HCT116 (cell line): ENCODE measurements at regions not wholly inside any gene's neighbourhood (a gene's known extent, or its start where the extent isn't known, plus 50 kb on each side); places are given as distances from the start of the nearest gene placed in this dataset.

ENCODE experiments used
- ATAC-seq: fragments of 200-7000 bp; cut with Tn5 transposase; 2 replicates; pipeline ENCODE4 v1.9.1; 2020; ENCODE audit warnings: mild to moderate bottlenecking, moderate library complexity
- BruUV-seq: library from RNA; stranded (reverse); fragments of 400-500 nt; replicated peaks from 2 replicates; lab custom pipeline; 2021; lab: Mats Ljungman, UMichigan
- CTCF ChIA-PET: fragments of 300-600 bp; sonication (Branson Sonifier 250); formaldehyde crosslinking; loops from one replicate; lab custom pipeline; 2021; ENCODE audit warnings: antibody characterized with exemption; lab: Charles Lee
- POLR2A ChIA-PET: fragments of 300-600, 350-600 bp; sonication (Branson Sonifier 250); formaldehyde crosslinking; loops from one replicate; lab custom pipeline; 2021; ENCODE audit warnings: antibody characterized with exemption; lab: Charles Lee
- RAD21 ChIA-PET, 2 experiments: fragments of 300-600 bp; sonication (Branson Sonifier 250); formaldehyde crosslinking; loops; one replicate each; lab custom pipeline; 2023; ENCODE audit warnings: low total read pairs in 2 of 2; ENCODE audit not compliant: uncharacterized antibody in 2 of 2, unreplicated experiment in 2 of 2, low non-redundant PET in 1 of 2; lab: Charles Lee
- DNase-seq: peaks from one replicate; pipeline ENCODE4 v3.0.0-alpha.2; 2010; ENCODE audit warnings: low read depth, low spot score
- H2AFZ ChIP-seq: fragments of 200-600 bp; shearing (Covaris generic), sonication (generic); 2 replicates; pipeline ENCODE4 v1.6.1; 2017; ENCODE audit warnings: low read depth, mixed run types, mixed read lengths, antibody characterized with exemption, low read length; ENCODE audit not compliant: poor library complexity, severe bottlenecking
- H3K27ac ChIP-seq: 2 replicates; pipeline ENCODE4 v1.5.1; 2012; ENCODE audit warnings: low read depth, low read length
- H3K27me3 ChIP-seq: fragments of 200-600 bp; sonication (generic); 2 replicates; pipeline ENCODE4 v1.6.1; 2016; ENCODE audit warnings: mixed run types, low read length, mixed read lengths; ENCODE audit not compliant: insufficient read depth
- H3K36me3 ChIP-seq, 2 experiments: fragments of 200-500 bp in 1 of 2; fragments of 200-600 bp in 1 of 2; sonication (Bioruptor generic) in 1 of 2; sonication (generic) in 1 of 2; 2 replicates each; pipeline versions ENCODE4 v1.5.1 to v1.6.1; 2014 to 2016; ENCODE audit warnings: low read length in 2 of 2, inconsistent platforms in 1 of 2, mixed read lengths in 1 of 2, mixed run types in 1 of 2; ENCODE audit not compliant: insufficient read depth in 2 of 2, control insufficient read depth in 1 of 2
- H3K4me1 ChIP-seq, 2 experiments: fragments of 200-600 bp in 1 of 2; sonication (generic) in 1 of 2; 2 replicates each; pipeline versions ENCODE4 v1.5.1 to v1.6.1; 2012 to 2017; ENCODE audit warnings: low read length in 2 of 2, inconsistent platforms in 1 of 2, mild to moderate bottlenecking in 1 of 2, mixed read lengths in 1 of 2, mixed run types in 1 of 2, moderate library complexity in 1 of 2; ENCODE audit not compliant: insufficient read depth in 2 of 2, control insufficient read depth in 1 of 2
- H3K4me2 ChIP-seq: fragments of 200-600 bp; sonication (generic); 2 replicates; pipeline ENCODE4 v1.6.1; 2017; ENCODE audit warnings: mixed run types, low read length, mixed read lengths
- H3K4me3 ChIP-seq, 2 experiments: fragments of 200-600 bp in 1 of 2; sonication (generic) in 1 of 2; replicated peaks in 1 of 2; 2 replicates each; pipeline ENCODE4 v1.5.1; 2011 to 2016; ENCODE audit warnings: low read length in 2 of 2, control low read depth in 1 of 2, low read depth in 1 of 2, mild to moderate bottlenecking in 1 of 2, mixed read lengths in 1 of 2, mixed run types in 1 of 2
- H3K79me2 ChIP-seq: fragments of 200-600 bp; sonication (generic); 2 replicates; pipeline ENCODE4 v1.6.1; 2017; ENCODE audit warnings: mild to moderate bottlenecking, mixed run types, low read length, moderate library complexity, mixed read lengths; ENCODE audit not compliant: insufficient read depth
- H3K9ac ChIP-seq: fragments of 200-600 bp; sonication (generic); 2 replicates; pipeline ENCODE4 v1.6.1; 2016; ENCODE audit warnings: low read length, mixed read lengths
- H3K9me2 ChIP-seq: fragments of 200-600 bp; sonication (generic), shearing (Covaris generic); 2 replicates; pipeline ENCODE4 v1.6.1; 2017; ENCODE audit warnings: mixed run types, mild to moderate bottlenecking, moderate library complexity; ENCODE audit not compliant: insufficient read depth
- H3K9me3 ChIP-seq, 2 experiments: fragments of 200-500 bp in 1 of 2; fragments of 200-600 bp in 1 of 2; sonication (Bioruptor generic) in 1 of 2; sonication (generic) in 1 of 2; 2 replicates each; pipeline ENCODE4 v1.6.1; 2014 to 2017; ENCODE audit warnings: low read length in 2 of 2, mixed read lengths in 2 of 2, inconsistent platforms in 1 of 2, low read depth in 1 of 2, mild to moderate bottlenecking in 1 of 2, mixed run types in 1 of 2, moderate library complexity in 1 of 2; ENCODE audit not compliant: control insufficient read depth in 1 of 2, insufficient read depth in 1 of 2
- H4K20me1 ChIP-seq: fragments of 200-600 bp; sonication (generic), shearing (Covaris generic); 2 replicates; pipeline ENCODE4 v1.6.1; 2017; ENCODE audit warnings: mixed run types, mild to moderate bottlenecking, moderate library complexity; ENCODE audit not compliant: insufficient read depth
- ELF1 ChIP-seq: IDR thresholded peaks from 2 replicates; pipeline ENCODE4 v1.6.1; 2012; ENCODE audit warnings: low read depth, borderline replicate concordance
- JUND ChIP-seq: IDR thresholded peaks from 2 replicates; pipeline ENCODE4 v1.6.1; 2012
- SP1 ChIP-seq: IDR thresholded peaks from 2 replicates; pipeline ENCODE4 v1.6.1; 2012; ENCODE audit warnings: low read depth
- ZNF274 ChIP-seq: fragments of 200-500 bp; sonication (Bioruptor generic); IDR thresholded peaks from 2 replicates; pipeline ENCODE4 v1.6.1; 2014; ENCODE audit warnings: mild to moderate bottlenecking, low read depth, low read length, inconsistent platforms
- intact Hi-C: fragments of 100-400 bp; cut with micrococcal nuclease; formaldehyde crosslinking; loops from 2 replicates; pipeline ENCODE4 v1.10.0; 2022
- TF ChIP-seq, protein P1 (sequence below): IDR thresholded peaks from 2 replicates; pipeline ENCODE4 v1.6.1; 2011; ENCODE audit warnings: mild to moderate bottlenecking, low read length, moderate library complexity; ENCODE audit not compliant: insufficient replicate concordance; ENCODE audit errors: extremely low read depth
- TF ChIP-seq, protein P2 (sequence below): IDR thresholded peaks from 2 replicates; pipeline ENCODE4 v1.6.1; 2012

DNA sequence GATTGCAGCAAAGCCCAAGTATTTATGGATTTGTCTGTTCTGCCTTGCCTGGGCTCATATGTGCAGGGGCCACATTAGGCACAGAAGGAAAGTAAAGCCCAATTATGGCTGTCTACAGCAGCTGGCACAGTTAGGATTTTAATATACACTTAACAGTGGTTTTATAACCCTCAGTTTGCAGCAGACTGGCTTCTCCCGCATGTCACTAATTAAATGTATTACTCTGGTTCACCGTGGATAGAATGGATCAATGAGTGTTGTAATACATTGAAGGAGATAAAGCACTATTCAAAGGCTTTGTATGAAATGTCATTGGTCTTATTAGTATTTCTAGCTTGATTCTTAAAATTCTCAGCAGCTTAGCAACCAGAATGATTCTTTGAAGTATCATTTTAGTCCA, 320.2 kb downstream of the KCNS3 start (continued):
- TF ChIP-seq, protein P1, sequence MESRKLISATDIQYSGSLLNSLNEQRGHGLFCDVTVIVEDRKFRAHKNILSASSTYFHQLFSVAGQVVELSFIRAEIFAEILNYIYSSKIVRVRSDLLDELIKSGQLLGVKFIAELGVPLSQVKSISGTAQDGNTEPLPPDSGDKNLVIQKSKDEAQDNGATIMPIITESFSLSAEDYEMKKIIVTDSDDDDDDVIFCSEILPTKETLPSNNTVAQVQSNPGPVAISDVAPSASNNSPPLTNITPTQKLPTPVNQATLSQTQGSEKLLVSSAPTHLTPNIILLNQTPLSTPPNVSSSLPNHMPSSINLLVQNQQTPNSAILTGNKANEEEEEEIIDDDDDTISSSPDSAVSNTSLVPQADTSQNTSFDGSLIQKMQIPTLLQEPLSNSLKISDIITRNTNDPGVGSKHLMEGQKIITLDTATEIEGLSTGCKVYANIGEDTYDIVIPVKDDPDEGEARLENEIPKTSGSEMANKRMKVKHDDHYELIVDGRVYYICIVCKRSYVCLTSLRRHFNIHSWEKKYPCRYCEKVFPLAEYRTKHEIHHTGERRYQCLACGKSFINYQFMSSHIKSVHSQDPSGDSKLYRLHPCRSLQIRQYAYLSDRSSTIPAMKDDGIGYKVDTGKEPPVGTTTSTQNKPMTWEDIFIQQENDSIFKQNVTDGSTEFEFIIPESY, result no peak
- TF ChIP-seq, all 23 proteins: peak for 0

DNA sequence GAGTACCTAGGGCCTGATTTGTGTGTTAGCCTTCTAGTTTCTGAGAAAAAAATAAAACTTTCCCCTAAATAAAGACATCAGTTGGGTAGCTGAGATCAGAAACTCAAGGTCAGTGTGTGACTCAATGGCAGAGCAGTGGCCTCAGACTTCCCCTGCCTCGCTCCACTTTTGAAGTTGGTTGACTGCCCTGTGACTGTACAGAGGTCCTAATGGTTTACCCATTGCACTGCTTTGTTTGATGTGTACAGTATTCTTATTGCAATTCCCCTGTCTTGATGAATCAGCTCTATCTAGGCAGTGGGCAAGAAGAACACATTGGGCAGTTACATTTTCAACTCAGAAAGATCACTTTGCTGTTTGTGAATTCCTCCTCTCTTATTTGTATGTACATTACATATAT, 315.7 kb downstream of the KCNS3 start:
- no peak for TF ChIP-seq ZNF274
- no peak for TF ChIP-seq JUND
- TF ChIP-seq, protein P2, sequence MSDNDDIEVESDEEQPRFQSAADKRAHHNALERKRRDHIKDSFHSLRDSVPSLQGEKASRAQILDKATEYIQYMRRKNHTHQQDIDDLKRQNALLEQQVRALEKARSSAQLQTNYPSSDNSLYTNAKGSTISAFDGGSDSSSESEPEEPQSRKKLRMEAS, result no peak
- no peak for TF ChIP-seq SP1
- no peak for TF ChIP-seq ELF1
- TF ChIP-seq, all 23 proteins: peak for 0
- Histone ChIP-seq H3K9ac (no peak overlapping the region), H3K9me3 (no peaks in the 10 kb centered on the region), H2AFZ (no peak overlapping the region), H3K9me2 (no peaks in the 10 kb centered on the region), H3K4me2 (no peak overlapping the region), H3K4me3 (no peak overlapping the region), H3K27me3 (peaks cover 19% of the 10 kb centered on the region; the same call in 1 of the 2 replicates), H3K27ac (no peak overlapping the region), H3K4me1 (no peaks in the 10 kb centered on the region), H3K36me3 (no peaks in the 10 kb centered on the region), H4K20me1 (no peaks in the 10 kb centered on the region), H3K79me2 (no peaks in the 10 kb centered on the region)
- ChIA-PET CTCF (no interaction called here), POLR2A (no interaction called here), RAD21 (no interaction called here)
- ATAC-seq (no peak), DNase-seq (no peak)
- intact Hi-C loops, result no loop called here
- BruUV-seq, result no TSS peak
